HG03045 (cell line): ENCODE measurements at regions not wholly inside any gene's neighbourhood (a gene's known extent, or its start where the extent isn't known, plus 50 kb on each side); places are given as distances from the start of the nearest gene placed in this dataset.
"Not testable (repeated sequence)": the region's sequence is repeated elsewhere in the genome, so short reads cannot be mapped to it uniquely, and the experiment has no call there.

Source experiments
- ATAC-seq: cut with Tn5 transposase; IDR thresholded peaks from one replicate; pipeline ENCODE4 v1.9.1; 2021; ENCODE audit warnings: mild to moderate bottlenecking, moderate library complexity; ENCODE audit not compliant: unreplicated experiment

GRCh38 chr5:17951392-17952169 lies 317.3 kb downstream of the TAF11L14 start:
- no peak for ATAC-seq

- no peak for ATAC-seq
These were observed 318.0 kb downstream of the TAF11L14 start for GRCh38 chr5:17952231-17952630.

GRCh38 chr5:17964067-17964466 lies 329.8 kb downstream of the TAF11L14 start:
- no peak for ATAC-seq

- ATAC-seq, result no peak
These were observed 332.6 kb downstream of the TAF11L14 start for GRCh38 chr5:17966640-17967402.

- no peak for ATAC-seq
These were observed 342.1 kb downstream of the TAF11L14 start for GRCh38 chr5:17976404-17976803.

- ATAC-seq, result no peak
These were observed 344.7 kb downstream of the TAF11L14 start for GRCh38 chr5:17978954-17979353.

GRCh38 chr5:17982626-17983025 lies 348.4 kb downstream of the TAF11L14 start:
- ATAC-seq, result not testable (repeated sequence)

- ATAC-seq, result no peak
These were observed 354.8 kb downstream of the TAF11L14 start for GRCh38 chr5:17989036-17989435.

GRCh38 chr5:17989567-17990563 lies 355.6 kb downstream of the TAF11L14 start:
- no peak for ATAC-seq

GRCh38 chr5:17991775-17992174 lies 357.5 kb downstream of the TAF11L14 start:
- no peak for ATAC-seq

- ATAC-seq, result no peak
These were observed 358.0 kb downstream of the TAF11L14 start for GRCh38 chr5:17992291-17992690.

GRCh38 chr5:17995997-17996396 lies 361.7 kb downstream of the TAF11L14 start:
- no peak for ATAC-seq

GRCh38 chr5:17999858-18000257 lies 365.6 kb downstream of the TAF11L14 start:
- no peak for ATAC-seq

GRCh38 chr5:18000744-18001143 lies 366.5 kb downstream of the TAF11L14 start:
- no peak for ATAC-seq

- ATAC-seq, result no peak
These were observed 369.1 kb downstream of the TAF11L14 start for GRCh38 chr5:18003312-18003711.

- no peak for ATAC-seq
These were observed 369.5 kb downstream of the TAF11L14 start for GRCh38 chr5:18003784-18004183.

GRCh38 chr5:18006235-18006634 lies 372.0 kb downstream of the TAF11L14 start:
- not testable (repeated sequence) for ATAC-seq

GRCh38 chr5:18008940-18009339 lies 374.7 kb downstream of the TAF11L14 start:
- ATAC-seq, result no peak

GRCh38 chr5:18010053-18010452 lies 375.8 kb downstream of the TAF11L14 start:
- no peak for ATAC-seq

- no peak for ATAC-seq
These were observed 384.2 kb downstream of the TAF11L14 start for GRCh38 chr5:18018472-18018871.

- ATAC-seq, result no peak
These were observed 389.0 kb downstream of the TAF11L14 start for GRCh38 chr5:18023275-18023674.
